GM21786 (cell line): ENCODE measurements at regions not wholly inside any gene's neighbourhood (a gene's known extent, or its start where the extent isn't known, plus 50 kb on each side); places are given as distances from the start of the nearest gene placed in this dataset.
"Not testable (repeated sequence)": the region's sequence is repeated elsewhere in the genome, so short reads cannot be mapped to it uniquely, and the experiment has no call there.

ENCODE experiments used
- ATAC-seq: cut with Tn5 transposase; IDR thresholded peaks from one replicate; pipeline ENCODE4 v1.9.1; 2021; ENCODE audit not compliant: unreplicated experiment

DNA sequence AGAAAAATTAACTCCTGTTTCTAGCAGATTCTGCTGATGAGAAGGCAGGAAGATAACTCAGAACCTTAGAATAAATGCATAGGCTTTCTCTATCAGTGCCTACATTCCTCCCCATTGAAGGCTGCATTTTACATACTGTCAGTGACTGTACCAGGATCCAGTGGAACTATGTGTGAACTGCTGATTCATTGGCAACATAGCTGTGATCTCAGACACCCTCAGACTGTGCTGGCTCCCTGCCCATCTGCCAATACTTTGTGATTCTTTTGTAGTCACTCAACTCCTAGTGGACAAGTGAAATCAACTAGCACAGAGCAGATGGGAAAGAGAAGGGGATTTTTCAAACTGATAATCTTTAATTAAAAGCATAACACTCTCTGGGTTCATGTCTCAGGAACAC, 375.8 kb downstream of the MDFIC start:
- ATAC-seq = no peak

DNA sequence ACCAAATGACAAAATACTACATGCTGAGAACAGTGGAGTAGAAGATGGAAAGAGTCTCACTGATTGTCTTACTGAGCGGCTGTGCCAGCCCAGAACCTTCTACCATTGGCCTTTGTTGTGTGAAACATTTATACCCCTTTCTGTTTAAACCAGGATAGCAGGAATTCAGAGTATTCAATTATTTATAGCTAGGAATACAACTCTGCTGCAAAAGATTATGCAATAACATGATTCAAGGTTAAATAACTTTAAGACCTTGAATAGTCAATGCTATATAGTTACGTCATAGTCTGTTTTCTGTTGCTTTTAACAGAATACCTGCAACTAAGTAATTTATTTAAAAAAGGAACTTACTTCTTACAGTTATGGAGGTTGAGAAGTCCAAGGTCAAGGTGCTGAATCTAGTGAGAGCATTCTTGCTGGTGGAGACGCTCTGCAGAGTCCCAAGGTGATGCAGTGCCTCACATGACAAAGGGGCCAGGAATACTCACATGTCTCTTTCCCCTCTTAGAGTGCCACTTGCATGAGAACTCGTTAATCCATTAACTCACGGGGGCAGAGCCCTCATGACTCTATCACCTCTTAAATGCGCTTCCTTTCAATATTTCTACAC, 371.8 kb downstream of the MDFIC start:
- no peak for ATAC-seq

DNA sequence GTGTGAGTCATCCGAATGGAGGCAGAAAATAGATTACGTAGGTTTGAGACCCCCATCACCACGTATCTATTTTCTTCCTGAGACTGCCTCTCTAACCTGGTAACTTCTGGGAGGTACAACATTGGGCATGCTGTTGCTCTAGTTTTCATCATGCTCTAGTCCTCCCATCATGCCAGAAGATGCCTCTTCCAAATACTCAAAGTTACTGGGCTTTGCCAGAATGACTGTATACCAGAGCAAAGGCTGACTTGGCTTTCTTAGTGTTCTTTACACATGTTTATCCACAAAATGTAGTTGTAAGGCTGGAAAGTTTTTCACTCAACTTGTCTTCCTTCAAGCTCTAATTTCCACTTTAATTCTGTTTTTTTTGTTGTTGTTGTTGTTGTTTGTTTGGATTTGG, 370.5 kb downstream of the MDFIC start:
- ATAC-seq = no peak

DNA sequence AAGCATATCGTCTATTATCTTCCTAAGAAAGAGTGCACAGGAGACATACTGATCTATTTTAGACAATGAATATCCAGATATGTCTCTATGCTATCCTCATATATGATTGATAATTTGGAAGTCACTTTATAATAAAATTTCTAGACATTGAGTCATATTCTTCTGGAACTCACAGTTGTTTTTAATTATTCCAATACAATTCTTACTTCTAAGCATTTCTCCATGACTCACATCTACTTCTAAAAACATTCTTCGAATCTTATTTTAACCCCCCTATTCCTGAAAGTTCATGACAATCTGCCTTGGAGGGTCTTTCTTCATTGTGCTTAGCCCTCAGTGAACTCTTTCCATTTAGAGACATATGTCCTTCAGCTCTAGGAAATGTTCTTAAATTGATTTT, 368.1 kb downstream of the MDFIC start:
- no peak for ATAC-seq

DNA sequence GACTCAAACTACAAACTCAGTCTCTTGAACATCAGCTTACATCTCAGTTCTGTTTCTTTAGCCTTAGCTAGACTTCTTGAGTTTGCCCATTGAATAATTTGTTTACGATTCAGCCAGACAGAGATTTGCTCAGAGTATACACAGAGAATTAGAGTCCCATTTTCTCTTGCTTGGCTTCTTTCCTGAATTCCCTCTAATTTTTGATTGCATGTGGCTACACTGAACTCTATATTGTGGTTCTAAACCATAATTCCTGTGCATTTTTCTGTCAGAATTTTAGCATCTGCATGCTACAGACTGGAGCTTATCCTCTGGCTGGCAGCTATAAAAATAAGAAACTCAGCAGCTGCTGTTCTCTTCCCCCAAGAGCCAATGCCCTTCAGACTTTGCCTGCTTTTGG, 354.9 kb downstream of the MDFIC start:
- ATAC-seq = no peak

DNA sequence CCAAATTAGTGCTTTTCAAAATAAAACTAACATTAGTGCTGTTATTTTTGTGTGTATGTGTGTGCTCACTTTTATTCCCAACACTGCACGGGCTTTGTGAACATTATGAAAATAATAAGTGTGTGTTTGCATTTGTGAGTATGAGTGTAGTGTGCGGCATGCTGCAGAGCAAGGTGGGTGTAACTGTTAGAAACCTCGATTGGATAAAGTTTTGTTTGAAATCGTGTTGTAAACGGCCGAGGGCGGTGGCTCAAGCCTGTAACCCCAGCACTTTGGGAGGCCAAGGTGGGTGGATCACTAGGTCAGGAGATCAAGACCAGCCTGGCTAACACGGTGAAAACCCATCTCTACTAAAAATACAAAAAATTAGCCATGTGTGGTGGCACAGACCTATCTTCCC, 352.0 kb downstream of the MDFIC start:
- ATAC-seq = not testable (repeated sequence)

DNA sequence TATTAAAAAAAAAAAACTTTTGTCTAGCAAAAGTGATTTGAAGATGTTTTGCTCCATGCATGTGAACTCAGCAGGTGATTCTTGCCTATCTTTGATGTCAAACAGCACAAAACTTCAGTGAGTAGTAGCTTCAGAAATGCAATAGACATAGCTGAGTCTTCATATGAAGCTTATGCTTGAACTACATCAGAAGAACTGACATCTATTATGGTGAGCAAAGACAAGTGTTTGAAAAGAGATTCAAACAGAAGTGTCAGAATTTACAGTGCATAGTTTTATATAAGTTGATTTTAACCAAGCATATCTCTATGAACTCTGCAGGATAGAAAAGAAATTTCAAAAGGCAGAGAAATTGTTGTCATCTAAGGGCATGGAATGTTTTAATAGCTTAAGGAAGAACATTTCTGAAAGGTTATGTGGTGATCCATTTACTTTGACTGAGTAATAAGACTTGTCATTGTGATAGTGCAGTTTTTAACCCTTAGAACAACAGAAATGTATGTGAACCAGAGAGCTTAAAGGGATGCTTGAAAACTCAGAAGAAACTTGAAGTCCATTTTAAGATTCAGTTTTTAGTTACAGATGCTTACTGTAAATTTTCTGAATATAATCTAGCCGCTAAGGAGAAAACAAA, 351.4 kb downstream of the MDFIC start:
- no peak for ATAC-seq

DNA sequence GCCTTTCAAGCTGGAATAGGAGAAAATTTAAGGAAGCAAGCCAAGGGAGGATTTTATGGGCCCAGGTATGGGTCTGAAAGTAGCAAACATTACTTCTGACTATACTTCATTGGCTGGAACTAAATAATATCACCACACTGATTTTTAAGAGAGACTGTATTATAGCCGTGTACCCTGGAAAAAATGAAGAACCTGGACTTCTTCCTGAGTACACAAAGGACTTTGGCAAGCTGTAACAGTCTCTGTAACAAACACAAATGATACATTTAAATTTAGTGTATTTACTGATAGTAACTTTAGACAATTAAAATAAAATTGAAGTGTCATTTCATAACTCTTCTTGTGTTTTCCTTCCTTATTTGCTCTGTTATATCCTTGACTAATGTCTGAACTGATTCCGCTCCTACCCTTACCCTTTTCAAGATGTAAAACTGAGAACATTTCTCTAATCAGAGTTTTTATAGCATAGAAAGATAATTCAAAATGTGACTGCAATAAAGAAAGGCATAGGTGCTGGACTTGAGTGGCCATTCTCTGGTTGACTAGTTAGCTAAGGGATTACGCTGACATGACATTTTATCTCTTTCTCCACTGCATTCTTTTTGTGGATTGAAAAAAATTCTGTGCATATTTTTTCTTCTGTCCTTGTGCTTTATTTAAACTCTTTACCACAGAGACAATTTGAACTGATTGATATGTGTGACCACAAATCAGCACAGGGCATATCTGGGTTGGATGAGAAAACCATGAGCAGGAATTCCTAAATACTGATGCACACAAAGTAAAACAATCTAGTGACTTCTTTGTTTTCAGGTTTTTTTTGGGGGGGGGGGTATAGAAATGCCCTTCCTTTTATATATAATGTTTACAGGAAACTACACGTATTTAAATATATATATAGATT, 349.7 kb downstream of the MDFIC start:
- no peak for ATAC-seq

DNA sequence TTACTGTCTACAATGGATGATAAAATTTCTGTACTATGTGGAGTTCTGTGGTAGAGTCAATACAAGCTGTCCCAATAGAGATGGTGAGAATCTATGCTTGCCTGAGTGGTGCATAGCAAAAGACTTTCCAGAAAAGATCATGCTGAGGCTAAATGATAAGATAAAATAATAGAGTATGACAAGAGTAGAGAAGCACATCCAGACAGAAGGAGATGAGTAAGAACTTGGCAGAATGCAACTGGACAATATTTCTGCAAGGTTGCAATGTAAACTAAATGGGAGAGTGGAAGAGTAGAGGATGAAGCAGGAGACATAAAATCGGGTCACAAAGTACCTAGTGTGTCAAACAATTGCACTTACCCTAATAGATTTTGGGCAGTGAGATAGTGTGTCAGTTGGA, 347.6 kb downstream of the MDFIC start:
- no peak for ATAC-seq

DNA sequence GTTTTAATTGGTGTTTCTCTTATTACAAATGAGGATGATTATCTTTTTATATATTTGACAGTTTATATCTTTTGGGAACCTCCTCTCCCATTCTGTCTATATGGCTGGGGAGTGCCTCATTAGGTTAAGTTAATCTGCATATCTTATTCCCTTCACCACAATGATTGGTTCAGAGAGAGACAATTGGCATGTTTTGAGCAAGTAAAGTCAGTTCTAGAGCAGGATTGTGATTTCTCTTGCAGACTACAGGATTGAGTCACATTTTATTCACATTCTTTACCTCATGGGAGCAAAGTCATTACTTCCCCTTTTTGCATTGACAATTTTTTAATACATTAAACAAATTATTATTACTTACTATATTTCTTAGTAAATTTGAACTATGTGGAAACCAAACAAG, 345.6 kb downstream of the MDFIC start:
- no peak for ATAC-seq

DNA sequence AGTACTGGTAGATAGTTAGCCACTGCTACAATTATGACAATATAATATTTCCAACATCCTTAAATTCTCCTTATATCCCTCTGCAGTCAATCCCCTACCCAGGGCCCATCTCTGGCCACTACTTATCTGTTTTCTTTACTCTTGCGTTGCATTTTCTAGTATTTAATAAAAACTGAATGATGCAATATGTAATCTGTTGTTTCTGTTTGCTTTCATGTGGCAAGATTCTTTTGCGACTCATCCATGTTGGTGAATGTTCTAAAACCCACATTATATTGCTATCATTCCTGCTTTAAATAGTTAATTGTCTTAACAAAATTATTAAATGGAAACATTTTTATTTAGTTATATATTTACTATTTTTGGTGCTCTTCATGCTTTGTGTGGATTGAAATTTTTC, 338.5 kb downstream of the MDFIC start:
- no peak for ATAC-seq

DNA sequence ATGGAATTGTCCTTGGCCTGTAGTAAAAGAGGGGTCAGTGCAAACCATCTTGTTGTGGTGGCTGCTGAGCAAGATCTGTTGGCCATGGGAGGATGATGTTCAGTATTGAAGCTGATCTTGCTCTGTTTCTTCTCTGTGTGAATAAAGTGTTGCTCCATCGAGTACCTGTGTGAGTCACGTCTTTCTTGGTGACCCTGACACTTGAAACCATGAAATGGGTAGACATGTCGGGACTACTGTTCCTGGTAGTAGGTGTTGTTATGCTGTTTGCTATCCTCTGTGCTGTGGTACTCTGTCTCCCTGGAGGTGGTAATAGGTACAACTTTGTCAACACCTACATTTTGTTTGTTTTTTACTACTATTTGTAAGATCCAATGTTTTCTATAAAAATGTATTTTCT, 330.6 kb downstream of the MDFIC start:
- ATAC-seq = no peak

DNA sequence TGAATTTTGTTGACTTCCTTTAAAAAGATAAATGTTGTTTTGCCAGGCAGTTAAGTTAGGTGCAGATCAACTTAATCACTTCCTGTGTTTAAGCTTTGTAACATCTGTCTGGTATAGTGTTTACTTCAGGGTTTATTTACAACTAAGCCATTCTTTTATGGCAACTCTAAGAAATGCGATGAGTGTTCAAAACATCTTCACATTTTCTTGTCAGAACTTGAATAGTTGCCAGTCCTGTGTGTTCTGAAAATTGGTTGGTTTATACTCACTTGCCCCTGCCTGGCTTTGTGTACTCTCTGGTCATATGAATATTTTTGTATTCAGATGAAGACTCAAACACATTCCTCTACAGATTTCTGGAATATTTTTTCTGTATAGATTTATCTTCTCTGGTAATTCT, 327.2 kb downstream of the MDFIC start:
- ATAC-seq = no peak

DNA sequence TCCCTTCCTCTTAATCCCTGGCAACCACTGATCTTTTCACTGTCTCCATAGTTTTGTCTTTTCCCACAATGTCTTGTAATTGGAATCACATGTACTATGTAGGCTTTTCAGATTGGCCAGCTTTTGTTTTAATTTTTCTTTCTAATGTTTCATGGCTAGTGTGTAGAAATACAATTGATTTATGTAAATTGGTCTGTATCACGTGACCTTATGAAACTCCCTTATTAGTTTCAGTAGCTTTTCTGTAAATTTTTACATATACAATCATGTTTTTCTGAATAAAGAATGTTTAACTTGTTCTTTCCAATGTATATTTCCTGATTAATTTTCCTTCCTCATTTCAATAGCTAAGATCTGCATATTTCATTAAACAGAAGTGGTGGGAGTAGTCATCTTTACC, 319.3 kb downstream of the MDFIC start:
- ATAC-seq = no peak

DNA sequence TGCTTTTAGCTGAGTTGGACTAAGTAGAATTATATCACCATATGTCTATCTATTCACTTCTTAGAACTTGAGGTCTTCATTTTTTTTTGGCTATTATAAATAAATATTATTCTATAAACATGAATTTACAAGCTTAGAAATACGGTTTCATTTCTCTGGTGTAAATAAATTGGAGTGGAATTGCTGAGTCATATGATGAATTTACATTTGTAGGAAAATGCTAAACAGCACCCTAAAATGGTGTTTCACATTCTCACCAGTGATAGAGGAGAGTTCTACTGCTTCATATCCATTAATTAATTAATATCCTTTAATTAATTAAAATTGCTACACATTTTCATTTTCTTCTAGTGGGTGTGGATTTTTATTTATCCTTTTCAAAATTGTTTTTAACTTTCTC, 318.3 kb downstream of the MDFIC start:
- no peak for ATAC-seq

DNA sequence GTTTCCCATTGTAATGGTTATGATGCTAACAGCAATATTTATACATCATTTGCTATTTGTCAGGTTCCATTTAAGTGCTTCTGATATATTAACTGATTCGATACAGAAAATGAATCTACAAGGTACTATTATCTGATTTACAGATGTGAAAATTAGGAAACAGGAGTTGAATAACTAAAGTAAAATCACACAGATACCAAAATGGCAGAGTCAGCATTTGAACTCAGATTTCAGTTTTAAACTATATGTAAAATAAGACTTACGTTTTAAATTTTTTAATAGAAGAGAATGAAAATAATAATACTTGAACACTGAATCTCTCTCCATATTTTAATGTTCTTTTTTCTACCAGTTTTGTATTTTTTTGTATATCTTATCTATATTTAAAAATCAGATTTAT, 313.2 kb downstream of the MDFIC start:
- no peak for ATAC-seq

DNA sequence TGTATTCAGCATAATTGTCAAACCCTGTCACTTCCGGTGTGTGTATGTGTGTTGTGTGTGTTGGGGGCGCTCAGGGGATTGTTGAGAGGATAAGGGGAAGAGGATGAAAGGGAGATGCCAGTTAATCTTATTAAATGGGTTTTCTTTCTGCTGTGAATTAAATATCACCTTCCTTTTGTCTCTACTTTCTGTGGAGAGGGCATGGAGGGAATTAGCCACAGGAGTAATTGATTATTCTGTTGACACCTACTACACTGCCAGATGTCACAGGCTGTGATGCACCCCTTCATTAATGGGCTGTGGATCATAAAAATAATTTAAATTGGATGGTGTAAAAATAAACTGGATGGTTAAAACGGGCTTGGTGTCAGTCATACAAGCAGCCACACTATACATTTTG, 311.9 kb downstream of the MDFIC start:
- ATAC-seq = no peak

DNA sequence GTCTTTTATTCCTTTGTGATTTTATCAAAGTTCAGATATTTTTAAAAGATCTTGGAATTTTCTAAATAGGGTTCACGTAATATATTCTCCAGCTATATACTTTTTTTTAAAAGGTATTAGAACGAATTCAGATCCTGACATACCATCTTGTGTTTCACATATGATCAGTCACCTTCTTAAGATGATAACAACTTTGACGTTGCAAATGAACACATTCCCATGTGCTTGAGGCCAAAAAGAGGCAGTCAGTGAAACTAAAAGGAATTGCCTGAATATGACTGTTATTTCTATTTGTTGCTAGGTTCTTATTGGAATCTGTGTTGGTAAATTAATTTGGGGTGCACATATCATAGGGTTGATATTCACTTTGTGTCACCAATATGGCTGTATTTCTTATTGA, 310.1 kb downstream of the MDFIC start:
- no peak for ATAC-seq

DNA sequence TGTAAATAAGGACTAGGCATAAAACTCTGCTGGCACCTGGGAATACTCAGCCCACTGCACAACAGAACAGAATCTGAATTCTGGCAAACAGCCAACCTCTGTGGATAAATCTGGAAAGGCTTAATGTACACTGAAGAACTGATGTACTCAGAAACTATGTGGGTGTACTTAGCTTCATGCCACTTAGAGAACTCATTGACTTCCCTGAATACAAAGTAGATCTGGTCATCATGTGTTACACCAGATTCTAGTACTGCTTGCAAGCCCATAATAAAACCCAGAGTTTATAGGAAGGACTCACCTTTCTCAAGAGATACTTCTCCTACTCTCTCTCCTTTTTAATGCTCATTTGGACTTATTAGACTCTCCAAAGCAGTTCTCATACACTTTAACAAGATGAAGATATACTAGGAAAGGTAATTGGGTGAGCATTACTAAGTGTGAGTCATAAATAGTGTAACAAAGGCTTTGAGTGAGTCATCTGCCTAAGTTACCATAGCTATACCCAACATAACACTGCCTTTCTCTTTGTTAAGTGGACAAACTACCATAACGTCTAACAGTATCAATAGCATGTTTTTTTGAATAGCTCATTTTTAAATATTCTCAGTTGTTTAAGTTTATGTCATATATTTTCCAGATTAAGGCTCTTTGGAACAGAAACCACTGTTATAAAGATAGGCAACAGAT, 309.1 kb downstream of the MDFIC start:
- peak; percentile 77 for ATAC-seq

DNA sequence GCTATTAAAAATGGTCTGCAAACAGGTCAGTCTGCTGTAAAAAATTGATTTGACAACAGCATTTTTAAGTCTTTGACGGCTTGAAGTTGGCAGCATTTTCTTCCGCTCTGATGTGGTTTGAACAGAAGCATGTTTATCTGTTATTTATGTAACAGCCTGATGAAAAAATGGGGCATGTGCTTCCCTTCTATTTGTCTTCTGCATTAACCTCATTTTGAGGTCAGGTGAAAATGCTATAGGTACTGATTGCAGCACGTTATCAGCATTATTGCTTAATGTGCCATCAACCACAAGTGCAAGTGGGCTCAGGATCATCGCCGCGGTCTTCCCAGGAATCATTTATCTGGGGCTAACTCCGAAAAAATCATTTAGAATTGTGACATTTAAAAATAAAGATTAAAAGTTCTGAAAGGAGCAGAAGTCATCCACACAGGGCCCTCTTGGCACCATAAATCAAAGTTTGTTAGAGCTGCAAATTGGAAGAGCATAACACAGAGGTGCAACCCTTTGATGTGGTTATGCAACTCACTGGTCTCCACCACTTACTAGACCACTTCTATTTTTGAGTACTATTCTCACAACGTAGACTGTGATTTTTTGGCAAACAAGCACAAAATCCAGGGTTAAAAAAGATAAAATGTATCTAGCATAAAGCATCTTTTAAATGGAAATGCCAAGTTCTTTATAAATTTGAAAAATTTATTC, 307.7 kb downstream of the MDFIC start:
- no peak for ATAC-seq
